SU-DHL-6 (cell line): ENCODE measurements at regions not wholly inside any gene's neighbourhood (a gene's known extent, or its start where the extent isn't known, plus 50 kb on each side); places are given as distances from the start of the nearest gene placed in this dataset.

Experiments used
- EZH2phosphoT487 ChIP-seq: fragments of 200-600 bp; sonication (generic), shearing (Covaris generic); conservative IDR thresholded peaks from 2 replicates; pipeline ENCODE4 v1.6.1; 2018; ENCODE audit warnings: mild to moderate bottlenecking, antibody characterized with exemption, low read length, moderate library complexity, mixed read lengths
- TF ChIP-seq, protein P1 (sequence below): fragments of 200-600 bp; sonication (generic); IDR thresholded peaks from one replicate; pipeline ENCODE4 v1.5.1; 2017; ENCODE audit warnings: antibody characterized with exemption, mild to moderate bottlenecking, low read length, moderate library complexity; ENCODE audit not compliant: insufficient read depth, poor library complexity, severe bottlenecking

DNA sequence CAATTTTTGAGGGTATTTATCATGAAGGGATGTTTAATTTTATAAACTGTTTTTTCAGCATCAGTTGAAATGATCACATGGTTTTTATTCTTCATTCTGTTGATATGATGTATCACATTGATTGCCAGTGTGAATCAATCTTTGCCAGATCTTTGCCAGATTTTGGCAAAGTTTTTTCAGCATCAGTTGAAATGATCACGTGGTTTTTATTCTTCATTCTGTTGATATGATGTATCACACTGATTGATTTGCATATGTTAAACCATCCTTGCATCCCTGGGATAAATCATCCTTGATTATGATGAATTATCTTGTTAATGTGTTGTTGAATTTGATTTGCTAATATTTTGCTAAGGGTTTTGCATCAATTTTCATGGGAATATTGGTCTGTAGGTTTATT lies 140.9 kb upstream of the TAS2R1 start:
- TF ChIP-seq, protein P1, sequence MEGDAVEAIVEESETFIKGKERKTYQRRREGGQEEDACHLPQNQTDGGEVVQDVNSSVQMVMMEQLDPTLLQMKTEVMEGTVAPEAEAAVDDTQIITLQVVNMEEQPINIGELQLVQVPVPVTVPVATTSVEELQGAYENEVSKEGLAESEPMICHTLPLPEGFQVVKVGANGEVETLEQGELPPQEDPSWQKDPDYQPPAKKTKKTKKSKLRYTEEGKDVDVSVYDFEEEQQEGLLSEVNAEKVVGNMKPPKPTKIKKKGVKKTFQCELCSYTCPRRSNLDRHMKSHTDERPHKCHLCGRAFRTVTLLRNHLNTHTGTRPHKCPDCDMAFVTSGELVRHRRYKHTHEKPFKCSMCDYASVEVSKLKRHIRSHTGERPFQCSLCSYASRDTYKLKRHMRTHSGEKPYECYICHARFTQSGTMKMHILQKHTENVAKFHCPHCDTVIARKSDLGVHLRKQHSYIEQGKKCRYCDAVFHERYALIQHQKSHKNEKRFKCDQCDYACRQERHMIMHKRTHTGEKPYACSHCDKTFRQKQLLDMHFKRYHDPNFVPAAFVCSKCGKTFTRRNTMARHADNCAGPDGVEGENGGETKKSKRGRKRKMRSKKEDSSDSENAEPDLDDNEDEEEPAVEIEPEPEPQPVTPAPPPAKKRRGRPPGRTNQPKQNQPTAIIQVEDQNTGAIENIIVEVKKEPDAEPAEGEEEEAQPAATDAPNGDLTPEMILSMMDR = no peak
- no peak for TF ChIP-seq EZH2phosphoT487
